HCT116 (cell line): ENCODE measurements at regions not wholly inside any gene's neighbourhood (a gene's known extent, or its start where the extent isn't known, plus 50 kb on each side); places are given as distances from the start of the nearest gene placed in this dataset.

Experiments used
- ATAC-seq: fragments of 200-7000 bp; cut with Tn5 transposase; 2 replicates; pipeline ENCODE4 v1.9.1; 2020; ENCODE audit warnings: mild to moderate bottlenecking, moderate library complexity
- BruUV-seq: library from RNA; stranded (reverse); fragments of 400-500 nt; replicated peaks from 2 replicates; lab custom pipeline; 2021; lab: Mats Ljungman, UMichigan
- CTCF ChIA-PET: fragments of 300-600 bp; sonication (Branson Sonifier 250); formaldehyde crosslinking; loops from one replicate; lab custom pipeline; 2021; ENCODE audit warnings: antibody characterized with exemption; lab: Charles Lee
- POLR2A ChIA-PET: fragments of 300-600, 350-600 bp; sonication (Branson Sonifier 250); formaldehyde crosslinking; loops from one replicate; lab custom pipeline; 2021; ENCODE audit warnings: antibody characterized with exemption; lab: Charles Lee
- RAD21 ChIA-PET, 2 experiments: fragments of 300-600 bp; sonication (Branson Sonifier 250); formaldehyde crosslinking; loops; one replicate each; lab custom pipeline; 2023; ENCODE audit warnings: low total read pairs in 2 of 2; ENCODE audit not compliant: uncharacterized antibody in 2 of 2, unreplicated experiment in 2 of 2, low non-redundant PET in 1 of 2; lab: Charles Lee
- DNase-seq: peaks from one replicate; pipeline ENCODE4 v3.0.0-alpha.2; 2010; ENCODE audit warnings: low read depth, low spot score
- H2AFZ ChIP-seq: fragments of 200-600 bp; shearing (Covaris generic), sonication (generic); 2 replicates; pipeline ENCODE4 v1.6.1; 2017; ENCODE audit warnings: low read depth, mixed run types, mixed read lengths, antibody characterized with exemption, low read length; ENCODE audit not compliant: poor library complexity, severe bottlenecking
- H3K27ac ChIP-seq: 2 replicates; pipeline ENCODE4 v1.5.1; 2012; ENCODE audit warnings: low read depth, low read length
- H3K27me3 ChIP-seq: fragments of 200-600 bp; sonication (generic); 2 replicates; pipeline ENCODE4 v1.6.1; 2016; ENCODE audit warnings: mixed run types, low read length, mixed read lengths; ENCODE audit not compliant: insufficient read depth
- H3K36me3 ChIP-seq, 2 experiments: fragments of 200-500 bp in 1 of 2; fragments of 200-600 bp in 1 of 2; sonication (Bioruptor generic) in 1 of 2; sonication (generic) in 1 of 2; 2 replicates each; pipeline versions ENCODE4 v1.5.1 to v1.6.1; 2014 to 2016; ENCODE audit warnings: low read length in 2 of 2, inconsistent platforms in 1 of 2, mixed read lengths in 1 of 2, mixed run types in 1 of 2; ENCODE audit not compliant: insufficient read depth in 2 of 2, control insufficient read depth in 1 of 2
- H3K4me1 ChIP-seq, 2 experiments: fragments of 200-600 bp in 1 of 2; sonication (generic) in 1 of 2; 2 replicates each; pipeline versions ENCODE4 v1.5.1 to v1.6.1; 2012 to 2017; ENCODE audit warnings: low read length in 2 of 2, inconsistent platforms in 1 of 2, mild to moderate bottlenecking in 1 of 2, mixed read lengths in 1 of 2, mixed run types in 1 of 2, moderate library complexity in 1 of 2; ENCODE audit not compliant: insufficient read depth in 2 of 2, control insufficient read depth in 1 of 2
- H3K4me2 ChIP-seq: fragments of 200-600 bp; sonication (generic); 2 replicates; pipeline ENCODE4 v1.6.1; 2017; ENCODE audit warnings: mixed run types, low read length, mixed read lengths
- H3K4me3 ChIP-seq, 2 experiments: fragments of 200-600 bp in 1 of 2; sonication (generic) in 1 of 2; replicated peaks in 1 of 2; 2 replicates each; pipeline ENCODE4 v1.5.1; 2011 to 2016; ENCODE audit warnings: low read length in 2 of 2, control low read depth in 1 of 2, low read depth in 1 of 2, mild to moderate bottlenecking in 1 of 2, mixed read lengths in 1 of 2, mixed run types in 1 of 2
- H3K79me2 ChIP-seq: fragments of 200-600 bp; sonication (generic); 2 replicates; pipeline ENCODE4 v1.6.1; 2017; ENCODE audit warnings: mild to moderate bottlenecking, mixed run types, low read length, moderate library complexity, mixed read lengths; ENCODE audit not compliant: insufficient read depth
- H3K9ac ChIP-seq: fragments of 200-600 bp; sonication (generic); 2 replicates; pipeline ENCODE4 v1.6.1; 2016; ENCODE audit warnings: low read length, mixed read lengths
- H3K9me2 ChIP-seq: fragments of 200-600 bp; sonication (generic), shearing (Covaris generic); 2 replicates; pipeline ENCODE4 v1.6.1; 2017; ENCODE audit warnings: mixed run types, mild to moderate bottlenecking, moderate library complexity; ENCODE audit not compliant: insufficient read depth
- H3K9me3 ChIP-seq, 2 experiments: fragments of 200-500 bp in 1 of 2; fragments of 200-600 bp in 1 of 2; sonication (Bioruptor generic) in 1 of 2; sonication (generic) in 1 of 2; 2 replicates each; pipeline ENCODE4 v1.6.1; 2014 to 2017; ENCODE audit warnings: low read length in 2 of 2, mixed read lengths in 2 of 2, inconsistent platforms in 1 of 2, low read depth in 1 of 2, mild to moderate bottlenecking in 1 of 2, mixed run types in 1 of 2, moderate library complexity in 1 of 2; ENCODE audit not compliant: control insufficient read depth in 1 of 2, insufficient read depth in 1 of 2
- H4K20me1 ChIP-seq: fragments of 200-600 bp; sonication (generic), shearing (Covaris generic); 2 replicates; pipeline ENCODE4 v1.6.1; 2017; ENCODE audit warnings: mixed run types, mild to moderate bottlenecking, moderate library complexity; ENCODE audit not compliant: insufficient read depth
- CEBPB ChIP-seq: IDR thresholded peaks from 2 replicates; pipeline ENCODE4 v1.6.1; 2012; ENCODE audit warnings: low read depth
- CTCF ChIP-seq, 3 experiments: fragments of 200-600 bp in 1 of 3; sonication (generic) in 1 of 3; IDR thresholded peaks in 2 of 3; conservative IDR thresholded peaks in 1 of 3; 2 replicates each; pipeline ENCODE4 v1.5.1; 2012 to 2017; ENCODE audit warnings: low read depth in 2 of 3, low read length in 2 of 3, antibody characterized with exemption in 1 of 3, borderline replicate concordance in 1 of 3, control low read depth in 1 of 3, mild to moderate bottlenecking in 1 of 3, mixed read lengths in 1 of 3, mixed run types in 1 of 3, moderate library complexity in 1 of 3; ENCODE audit not compliant: insufficient read depth in 1 of 3
- EZH2 ChIP-seq: fragments of 200-600 bp; sonication (generic); IDR thresholded peaks from 2 replicates; pipeline ENCODE4 v1.6.1; 2017; ENCODE audit warnings: antibody characterized with exemption, mixed run types
- EZH2phosphoT487 ChIP-seq: fragments of 200-600 bp; IDR thresholded peaks from 2 replicates; pipeline ENCODE4 v1.6.1; 2018; ENCODE audit warnings: antibody characterized with exemption, borderline replicate concordance
- FOSL1 ChIP-seq: IDR thresholded peaks from 2 replicates; pipeline ENCODE4 v1.6.1; 2012; ENCODE audit warnings: low read depth
- MAX ChIP-seq: IDR thresholded peaks from 2 replicates; pipeline ENCODE4 v1.6.1; 2012
- POLR2A ChIP-seq: IDR thresholded peaks from 2 replicates; pipeline ENCODE4 v1.7.0; 2011; ENCODE audit warnings: borderline replicate concordance; ENCODE audit not compliant: insufficient read depth, insufficient read length; ENCODE audit errors: extremely low read depth
- RAD21 ChIP-seq: IDR thresholded peaks from 2 replicates; pipeline ENCODE4 v1.6.1; 2012; ENCODE audit warnings: low read depth, mild to moderate bottlenecking
- SRF ChIP-seq: IDR thresholded peaks from 2 replicates; pipeline ENCODE4 v1.6.1; 2012; ENCODE audit warnings: low read depth
- TCF7L2 ChIP-seq: IDR thresholded peaks from 2 replicates; pipeline ENCODE4 v1.7.0; 2011; ENCODE audit warnings: borderline replicate concordance, inconsistent platforms; ENCODE audit not compliant: insufficient read depth, insufficient read length; ENCODE audit errors: extremely low read depth
- ZNF274 ChIP-seq: fragments of 200-500 bp; sonication (Bioruptor generic); IDR thresholded peaks from 2 replicates; pipeline ENCODE4 v1.6.1; 2014; ENCODE audit warnings: mild to moderate bottlenecking, low read depth, low read length, inconsistent platforms
- intact Hi-C: fragments of 100-400 bp; cut with micrococcal nuclease; formaldehyde crosslinking; loops from 2 replicates; pipeline ENCODE4 v1.10.0; 2022

GRCh38 chr2:71947809-71948208 is 199.9 kb downstream of the CYP26B1 start:
- Histone ChIP-seq H3K4me2 (no peak overlapping the region), H3K79me2 (no peaks in the 10 kb centered on the region), H3K9me2 (no peaks in the 10 kb centered on the region), H2AFZ (no peak overlapping the region), H3K9me3 (no peaks in the 10 kb centered on the region), H3K4me1 (peaks cover 0 to 3% of the 10 kb centered on the region in 2 experiments; a peak in 1 of 4 replicates)
- CTCF ChIA-PET = interaction anchor here (0.6 kb wide), 1 partner anchor 14 kb away, joined by 3 read pairs; no protein-coding TSS in a partner anchor
- intact Hi-C loops = no loop called here
- POLR2A ChIA-PET = no interaction called here
- no TSS peak for BruUV-seq
- RAD21 ChIA-PET = no interaction called here
- ATAC-seq = no peak
- no peak for TF ChIP-seq FOSL1
- no peak for TF ChIP-seq EZH2
- TF ChIP-seq SRF = no peak
- no peak for TF ChIP-seq EZH2phosphoT487
- TF ChIP-seq CTCF (IDR thresholded peaks at IDR 0.05 in 2 of 3, conservative IDR thresholded peaks at IDR 0.05 in 1 of 3; ENCODE audit: borderline replicate concordance in 1 of 3, insufficient read depth in 1 of 3, low read depth in 2 of 3, low read length in 2 of 3) = no peak
- no peak for TF ChIP-seq RAD21
- TF ChIP-seq ZNF274 = no peak
- no peak for TF ChIP-seq POLR2A
- no peak for TF ChIP-seq TCF7L2
- no peak for TF ChIP-seq CEBPB
- no peak for TF ChIP-seq MAX
- TF ChIP-seq, all 23 proteins: peak for 0
- H3K27me3 ChIP-seq = no peaks in the 10 kb centered on the region
- DNase-seq = no peak
- no peak overlapping the region for H3K4me3 ChIP-seq
- no peaks in the 10 kb centered on the region for H3K36me3 ChIP-seq
- no peak overlapping the region for H3K9ac ChIP-seq
- no peaks in the 10 kb centered on the region for H4K20me1 ChIP-seq
- H3K27ac ChIP-seq = no peak overlapping the region
